Activated B cell treated with CpG ODN at 0.5 μM for 24 hours (primary cell): ENCODE measurements at regions not wholly inside any gene's neighbourhood (a gene's known extent, or its start where the extent isn't known, plus 50 kb on each side); places are given as distances from the start of the nearest gene placed in this dataset.

Experiments
- ATAC-seq: fragments of 200-7000 bp; cut with Tn5 transposase; one replicate; pipeline ENCODE4 v1.10.0; 2021; ENCODE audit warnings: low read depth, mild to moderate bottlenecking, moderate library complexity
- CTCF ChIA-PET: fragments of 350-600 bp; sonication (Branson Sonifier 250); formaldehyde crosslinking; loops from one replicate; lab custom pipeline; 2021; ENCODE audit warnings: antibody characterized with exemption; lab: Charles Lee
- POLR2A ChIA-PET: fragments of 350-600 bp; sonication (Branson Sonifier 250); formaldehyde crosslinking; loops from one replicate; lab custom pipeline; 2021; ENCODE audit warnings: antibody characterized with exemption; lab: Charles Lee
- DNase-seq: peaks from one replicate; pipeline ENCODE4 v3.0.0; 2022
- H3K27ac Mint-ChIP-seq: one replicate; pipeline ENCODE4 v1.8.0; 2020; ENCODE audit warnings: mixed read lengths
- H3K27me3 Mint-ChIP-seq: one replicate; pipeline ENCODE4 v1.8.0; 2021; ENCODE audit warnings: mixed read lengths
- H3K36me3 Mint-ChIP-seq: one replicate; pipeline ENCODE4 v1.8.0; 2021; ENCODE audit warnings: low read depth, mixed read lengths
- H3K4me1 Mint-ChIP-seq: one replicate; pipeline ENCODE4 v1.8.0; 2021; ENCODE audit warnings: mixed read lengths
- H3K4me3 Mint-ChIP-seq: one replicate; pipeline ENCODE4 v1.8.0; 2020; ENCODE audit warnings: mild to moderate bottlenecking, mixed read lengths
- H3K9me3 Mint-ChIP-seq: one replicate; pipeline ENCODE4 v1.8.0; 2020; ENCODE audit warnings: mixed read lengths
- CTCF ChIP-seq: fragments of 200-600 bp; IDR thresholded peaks from one replicate; pipeline ENCODE4 v1.8.0; 2022; ENCODE audit warnings: antibody characterized with exemption, mild to moderate bottlenecking
- intact Hi-C: fragments of 100-400 bp; cut with micrococcal nuclease; formaldehyde crosslinking; loops from one replicate; pipeline ENCODE4 v1.15.1; 2024

- ChIA-PET POLR2A (no interaction called here), CTCF (no interaction called here)
- Mint-ChIP-seq H3K9me3 (no peaks in the 10 kb centered on the region), H3K4me1 (no peaks in the 10 kb centered on the region), H3K4me3 (no peak overlapping the region), H3K36me3 (no peaks in the 10 kb centered on the region), H3K27me3 (peaks cover 10% of the 10 kb centered on the region), H3K27ac (no peak overlapping the region)
- TF ChIP-seq CTCF: no peak
- intact Hi-C loops: no loop called here
- ATAC-seq (no peak), DNase-seq (no peak)
These were observed 50.5 kb upstream of the SHISAL1 start for GRCh38 chr22:44363013-44363979.

- no peak overlapping the region for H3K4me3 Mint-ChIP-seq
- ATAC-seq (no peak), DNase-seq (no peak)
- ChIA-PET POLR2A (no interaction called here), CTCF (no interaction called here)
- no peaks in the 10 kb centered on the region for H3K9me3 Mint-ChIP-seq
- H3K4me1 Mint-ChIP-seq: no peaks in the 10 kb centered on the region
- intact Hi-C loops: no loop called here
- no peaks in the 10 kb centered on the region for H3K36me3 Mint-ChIP-seq
- TF ChIP-seq CTCF: no peak
- no peak overlapping the region for H3K27ac Mint-ChIP-seq
- H3K27me3 Mint-ChIP-seq: peaks cover 13% of the 10 kb centered on the region
These were observed 49.7 kb upstream of the SHISAL1 start for GRCh38 chr22:44362249-44363012.
